RWPE1 (cell line): ENCODE measurements at regions not wholly inside any gene's neighbourhood (a gene's known extent, or its start where the extent isn't known, plus 50 kb on each side); places are given as distances from the start of the nearest gene placed in this dataset.
"Not testable (repeated sequence)": the region's sequence is repeated elsewhere in the genome, so short reads cannot be mapped to it uniquely, and the experiment has no call there.

ENCODE experiments used
- CTCF ChIA-PET: fragments of 350-600 bp; sonication (Branson Sonifier 250); formaldehyde crosslinking; extraction: SDS; loops from one replicate; lab custom pipeline; 2021; lab: Yijun Ruan, JAX
- POLR2A ChIA-PET: fragments of 400-600 bp; formaldehyde crosslinking; extraction: SDS; loops from one replicate; lab custom pipeline; 2020; ENCODE audit warnings: antibody characterized with exemption; ENCODE audit not compliant: low non-redundant PET; lab: Yijun Ruan, JAX
- DNase-seq: peaks from one replicate; pipeline ENCODE4 v3.0.0; 2012; ENCODE audit warnings: low spot score
- H3K27ac ChIP-seq: fragments of 450-650 bp; 2 replicates; pipeline ENCODE4 v1.5.1; 2017
- CTCF ChIP-seq: fragments of 450-650 bp; conservative IDR thresholded peaks from 2 replicates; pipeline ENCODE4 v1.5.1; 2017; ENCODE audit warnings: low read depth, mild to moderate bottlenecking

GRCh38 chr1:233722212-233722979, 108.5 kb downstream of the KCNK1 start:
- no peak overlapping the region for H3K27ac ChIP-seq
- no peak for TF ChIP-seq CTCF
- ChIA-PET CTCF (no interaction called here), POLR2A (no interaction called here)
- DNase-seq, result no peak

DNA sequence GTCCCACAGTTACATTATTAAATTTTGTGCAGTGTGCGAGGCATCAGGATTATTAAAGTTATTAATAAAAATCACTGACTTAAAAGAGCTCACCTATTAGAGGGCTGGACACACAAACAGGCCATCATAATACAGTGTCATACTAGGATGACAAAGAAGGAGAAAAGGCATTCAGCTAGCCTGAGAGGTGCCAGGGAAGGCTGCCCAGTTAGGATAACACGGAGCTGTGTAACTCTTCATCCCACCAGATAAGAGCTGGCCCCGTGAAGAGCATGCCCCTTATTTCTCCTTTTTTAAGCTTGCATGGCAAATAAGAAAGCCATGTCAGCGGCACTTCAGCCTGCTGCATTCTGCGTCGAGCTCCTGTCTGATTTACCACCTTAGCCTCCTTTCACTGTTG, 109.5 kb downstream of the KCNK1 start:
- CTCF ChIA-PET, result interaction anchor here (0.6 kb wide), 1 partner anchor 296 kb away, joined by 4 read pairs; no protein-coding TSS in a partner anchor
- H3K27ac ChIP-seq, result no peak overlapping the region
- POLR2A ChIA-PET, result no interaction called here
- no peak for TF ChIP-seq CTCF
- DNase-seq, result no peak

DNA sequence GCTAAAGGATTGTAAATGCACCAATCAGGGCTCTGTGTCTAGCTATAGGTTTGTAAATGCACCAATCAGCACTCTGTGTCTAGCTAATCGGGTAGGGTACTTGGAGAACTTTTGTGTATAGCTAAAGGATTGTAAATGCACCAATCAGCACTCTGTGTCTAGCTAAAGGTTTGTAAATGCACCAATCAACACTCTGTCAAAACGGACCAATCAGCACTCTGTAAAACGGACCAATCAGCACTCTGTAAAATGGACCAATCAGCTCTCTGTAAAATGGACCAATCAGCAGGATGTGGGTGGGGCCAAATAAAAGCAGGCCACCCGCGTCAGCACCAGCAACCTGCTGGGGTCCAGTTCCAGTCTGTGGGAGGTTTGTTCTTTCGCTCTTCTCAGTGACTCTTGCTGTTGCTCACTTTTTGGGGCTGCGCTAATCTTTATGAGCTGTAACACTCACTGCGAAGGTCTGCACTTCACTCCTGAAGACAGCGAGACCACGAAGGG, 110.3 kb downstream of the KCNK1 start:
- POLR2A ChIA-PET, DNase-seq: not testable (repeated sequence)
- CTCF ChIA-PET, result interaction anchor here (0.7 to 1.1 kb wide), 2 partner anchors 10 to 128 kb away, joined by 3 read pairs; no protein-coding TSS in a partner anchor

GRCh38 chr1:233725423-233725822, 111.5 kb downstream of the KCNK1 start:
- H3K27ac ChIP-seq, result no peak overlapping the region
- no peak for TF ChIP-seq CTCF
- DNase-seq, result no peak
- POLR2A ChIA-PET, result no interaction called here
- CTCF ChIA-PET, result interaction anchor here (1.1 kb wide), 1 partner anchor 9 kb away, joined by 3 read pairs; no protein-coding TSS in a partner anchor

More for the DNA sequence above, 110.3 kb downstream of the KCNK1 start:
- H3K27ac ChIP-seq, result not testable (repeated sequence)

- ChIA-PET CTCF (no interaction called here), POLR2A (no interaction called here)
- DNase-seq, result no peak
- no peak for TF ChIP-seq CTCF
- no peak overlapping the region for H3K27ac ChIP-seq
These were observed 114.8 kb downstream of the KCNK1 start for GRCh38 chr1:233728721-233729120.

DNA sequence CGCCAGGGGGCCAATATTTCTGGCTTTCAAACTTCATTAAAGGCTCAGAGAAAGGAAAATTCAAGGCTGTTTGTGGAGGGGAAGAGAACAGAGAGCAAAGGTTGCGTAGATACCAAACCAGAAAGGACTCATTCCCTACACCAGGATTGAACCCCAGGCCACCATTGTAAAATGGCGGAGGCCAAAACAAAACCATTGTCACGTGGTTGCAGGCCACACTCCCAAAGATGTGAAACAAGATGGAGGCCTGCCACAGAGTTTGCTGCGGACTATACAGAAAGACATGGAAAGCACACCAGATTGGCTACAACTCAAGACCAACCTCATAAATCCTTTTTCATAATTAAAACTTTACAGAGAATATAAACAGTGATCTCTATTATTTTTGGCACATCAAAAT, 116.5 kb downstream of the KCNK1 start:
- no peak overlapping the region for H3K27ac ChIP-seq
- no peak for TF ChIP-seq CTCF
- DNase-seq, result no peak
- CTCF ChIA-PET, result interaction anchor here (0.7 kb wide), 1 partner anchor 61 kb away, joined by 3 read pairs; no protein-coding TSS in a partner anchor
- POLR2A ChIA-PET, result no interaction called here

GRCh38 chr1:233730809-233731208, 116.9 kb downstream of the KCNK1 start:
- ChIA-PET POLR2A (no interaction called here), CTCF (interaction anchor here (0.7 kb wide), 1 partner anchor 60 kb away, joined by 3 read pairs; no protein-coding TSS in a partner anchor)
- 0 out of 2 replicates have a peak, but pooled peaks have one; percentile 13 for TF ChIP-seq CTCF
- no peak overlapping the region for H3K27ac ChIP-seq
- DNase-seq, result no peak
